Liver (tissue), 8 donors: ENCODE measurements at regions not wholly inside any gene's neighbourhood (a gene's known extent, or its start where the extent isn't known, plus 50 kb on each side); places are given as distances from the start of the nearest gene placed in this dataset.

Source experiments
- DNase-seq: peaks from one replicate; pipeline ENCODE4 v3.0.0-alpha.2; 2017; ENCODE audit warnings: low spot score
- H3K27ac ChIP-seq, 2 donors: one replicate each; pipeline ENCODE4 v1.7.0; 2013; ENCODE audit warnings: inconsistent platforms in 2 of 2, low read length in 2 of 2, control low read depth in 1 of 2, low read depth in 1 of 2, mild to moderate bottlenecking in 1 of 2
- H3K27me3 ChIP-seq, 4 donors: one replicate each; pipeline versions ENCODE4 v1.6.1 to v1.7.0; 2013; ENCODE audit warnings: low read length in 3 of 4, inconsistent platforms in 1 of 4, mild to moderate bottlenecking in 1 of 4, moderate library complexity in 1 of 4; ENCODE audit not compliant: control insufficient read depth in 4 of 4, insufficient read depth in 4 of 4
- H3K36me3 ChIP-seq, 4 donors: one replicate each; pipeline versions ENCODE4 v1.6.1 to v1.7.0; 2013; ENCODE audit warnings: low read length in 3 of 4, mild to moderate bottlenecking in 3 of 4, low read depth in 1 of 4, moderate library complexity in 1 of 4; ENCODE audit not compliant: control insufficient read depth in 4 of 4, insufficient read depth in 3 of 4
- H3K4me1 ChIP-seq, 4 donors: one replicate each; pipeline versions ENCODE4 v1.6.1 to v1.7.0; 2013; ENCODE audit warnings: low read length in 3 of 4, mild to moderate bottlenecking in 3 of 4, moderate library complexity in 1 of 4; ENCODE audit not compliant: control insufficient read depth in 4 of 4, insufficient read depth in 4 of 4
- H3K4me3 ChIP-seq, 3 donors: one replicate each; pipeline versions ENCODE4 v1.6.1 to v1.7.0; 2013; ENCODE audit warnings: low read length in 3 of 3, control low read depth in 1 of 3, low read depth in 1 of 3, mild to moderate bottlenecking in 1 of 3
- H3K9ac ChIP-seq, 2 donors: one replicate each; pipeline ENCODE4 v1.7.0; 2013; ENCODE audit warnings: low read length in 2 of 2, mild to moderate bottlenecking in 2 of 2, moderate library complexity in 2 of 2, control low read depth in 1 of 2, low read depth in 1 of 2
- H3K9me3 ChIP-seq, 4 donors: one replicate each; pipeline versions ENCODE4 v1.6.1 to v1.7.0; 2013; ENCODE audit warnings: low read length in 3 of 4; ENCODE audit not compliant: control insufficient read depth in 4 of 4
- ATF3 ChIP-seq: IDR thresholded peaks from 2 replicates; pipeline ENCODE4 v1.6.1; 2016; ENCODE audit warnings: antibody characterized with exemption
- CTCF ChIP-seq: fragments of 150-350 bp; IDR thresholded peaks from 2 replicates; pipeline ENCODE4 v1.5.1; 2017; ENCODE audit warnings: improper control_type of control experiment, low read depth, low read length; ENCODE audit not compliant: missing input control
- EGR1 ChIP-seq, 2 donors: IDR thresholded peaks; 2 replicates each; pipeline ENCODE4 v1.6.1; 2016 to 2018; ENCODE audit warnings: antibody characterized with exemption in 2 of 2, low read depth in 2 of 2
- FOXA1 ChIP-seq: IDR thresholded peaks from 2 replicates; pipeline ENCODE4 v1.6.1; 2016; ENCODE audit warnings: antibody characterized with exemption
- FOXA2 ChIP-seq: IDR thresholded peaks from 2 replicates; pipeline ENCODE4 v1.6.1; 2016; ENCODE audit warnings: antibody characterized with exemption
- GABPA ChIP-seq, 2 donors: IDR thresholded peaks in 1 of 2; conservative IDR thresholded peaks in 1 of 2; 2 replicates each; pipeline ENCODE4 v1.6.1; 2016; ENCODE audit warnings: antibody characterized with exemption in 2 of 2, mild to moderate bottlenecking in 1 of 2, moderate library complexity in 1 of 2
- HNF4A ChIP-seq, 2 donors: conservative IDR thresholded peaks; 2 replicates each; pipeline ENCODE4 v1.6.1; 2016; ENCODE audit warnings: antibody characterized with exemption in 2 of 2, mild to moderate bottlenecking in 2 of 2
- HNF4G ChIP-seq: IDR thresholded peaks from 2 replicates; pipeline ENCODE4 v1.6.1; 2016; ENCODE audit warnings: antibody characterized with exemption
- JUND ChIP-seq, 2 donors: IDR thresholded peaks; 2 replicates each; pipeline ENCODE4 v1.6.1; 2016; ENCODE audit warnings: antibody characterized with exemption in 2 of 2
- MAX ChIP-seq: IDR thresholded peaks from 2 replicates; pipeline ENCODE4 v1.6.1; 2016; ENCODE audit warnings: antibody characterized with exemption
- NR2F2 ChIP-seq: IDR thresholded peaks from 2 replicates; pipeline ENCODE4 v1.6.1; 2016; ENCODE audit warnings: antibody characterized with exemption
- RAD21 ChIP-seq, 2 donors: IDR thresholded peaks; 2 replicates each; pipeline ENCODE4 v1.6.1; 2016; ENCODE audit warnings: antibody characterized with exemption in 2 of 2, mild to moderate bottlenecking in 2 of 2
- REST ChIP-seq: IDR thresholded peaks from 2 replicates; pipeline ENCODE4 v1.6.1; 2016; ENCODE audit warnings: antibody characterized with exemption, mild to moderate bottlenecking
- RXRA ChIP-seq, 2 donors: IDR thresholded peaks; 2 replicates each; pipeline ENCODE4 v1.6.1; 2017 to 2018; ENCODE audit warnings: antibody characterized with exemption in 2 of 2, mild to moderate bottlenecking in 1 of 2
- SP1 ChIP-seq: IDR thresholded peaks from 2 replicates; pipeline ENCODE4 v1.6.1; 2018; ENCODE audit warnings: antibody characterized with exemption, mild to moderate bottlenecking
- TAF1 ChIP-seq: conservative IDR thresholded peaks from 2 replicates; pipeline ENCODE4 v1.6.1; 2016; ENCODE audit warnings: antibody characterized with exemption, mild to moderate bottlenecking
- YY1 ChIP-seq: IDR thresholded peaks from 2 replicates; pipeline ENCODE4 v1.6.1; 2016; ENCODE audit warnings: antibody characterized with exemption, mild to moderate bottlenecking
- WGBS: extraction: QIAGEN DNeasy Blood & Tissue Kit; methylation state at CpG from one replicate; pipeline ENCODE4 v1.1.7; 2013; 5-methylcytosine and 5-hydroxymethylcytosine counted together
- TF ChIP-seq, protein P1 (sequence below): IDR thresholded peaks from 2 replicates; pipeline ENCODE4 v1.6.1; 2016; ENCODE audit warnings: antibody characterized with exemption
- donor health status: healthy.
- donor health status: healthy.
- donor health status: healthy.
- donor health status: healthy.
- donor health status: healthy.

DNA sequence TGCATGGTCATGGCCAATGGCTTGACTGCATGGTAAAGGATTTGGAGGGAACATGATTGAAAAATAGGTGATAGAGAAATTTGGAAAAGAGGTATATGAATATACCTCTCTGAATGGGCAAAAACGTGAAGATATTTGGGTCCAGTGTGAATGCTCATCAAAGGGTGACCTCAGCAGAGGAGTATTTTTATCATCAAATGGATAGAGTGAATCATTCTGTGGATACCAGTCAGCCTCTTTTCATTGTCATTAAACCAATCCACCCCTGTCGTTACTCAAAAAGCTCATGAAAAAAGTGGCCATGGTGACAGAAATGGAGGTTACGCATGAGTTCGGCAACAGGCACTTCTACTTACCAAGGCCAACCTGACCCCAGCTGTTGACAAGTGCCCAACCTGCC, 1074.7 kb downstream of the TSN start (continued):
- no peak for TF ChIP-seq CTCF
- no peak for TF ChIP-seq FOXA2

- Histone ChIP-seq H3K9me3 (peaks cover 0 to 2% (median 0%) of the 10 kb centered on the region in 4 donors), H3K9ac (no peak overlapping the region), H3K27ac (no peak overlapping the region), H3K4me1 (no peaks in the 10 kb centered on the region), H3K4me3 (no peak overlapping the region), H3K27me3 (no peaks in the 10 kb centered on the region), H3K36me3 (no peaks in the 10 kb centered on the region)
- TF ChIP-seq RXRA (IDR thresholded peaks at IDR 0.05) (no peak), GABPA (IDR thresholded peaks at IDR 0.05 in 1 of 2, conservative IDR thresholded peaks at IDR 0.05 in 1 of 2) (no peak), SP1 (no peak), REST (no peak), EGR1 (IDR thresholded peaks at IDR 0.05; ENCODE audit: low read depth in 2 of 2) (no peak), YY1 (no peak), NR2F2 (no peak), HNF4A (conservative IDR thresholded peaks at IDR 0.05) (no peak), JUND (IDR thresholded peaks at IDR 0.05) (no peak), RAD21 (IDR thresholded peaks at IDR 0.05) (no peak)
- DNase-seq: no peak
- WGBS: 63% methylated on average over 2 of the region's 2 CpGs
Observed at GRCh38 chr2:122831649-122832048, 1076.2 kb downstream of the TSN start.

DNA sequence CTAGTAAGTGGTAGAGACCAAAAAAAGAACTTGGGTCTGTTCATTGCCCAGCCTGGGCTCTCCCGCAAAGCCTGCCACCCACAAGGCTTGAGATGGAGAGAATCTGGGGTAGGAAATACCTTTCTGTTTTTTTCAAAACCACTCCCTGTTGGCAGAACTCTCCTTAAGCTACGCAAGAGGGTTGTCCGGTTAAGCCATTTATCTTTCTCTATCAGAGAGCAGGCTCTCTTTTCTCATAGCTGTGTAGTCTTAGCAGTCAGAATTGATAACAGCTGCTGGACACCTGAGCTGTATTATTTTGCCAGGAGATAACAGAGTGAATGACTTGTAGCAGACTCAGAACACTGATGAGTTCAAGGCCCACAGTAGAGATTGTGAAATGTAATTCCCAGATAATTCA, 1088.1 kb downstream of the TSN start:
- H3K9ac ChIP-seq: no peak overlapping the region
- no peaks in the 10 kb centered on the region for H3K4me1 ChIP-seq
- WGBS: 79% methylated on average over 3 of the region's 3 CpGs
- no peak overlapping the region for H3K27ac ChIP-seq
- no peaks in the 10 kb centered on the region for H3K9me3 ChIP-seq
- H3K36me3 ChIP-seq: no peaks in the 10 kb centered on the region
- no peak overlapping the region for H3K4me3 ChIP-seq
- no peak for DNase-seq
- H3K27me3 ChIP-seq: no peaks in the 10 kb centered on the region
- TF ChIP-seq REST (no peak), MAX (no peak), FOXA1 (no peak), ATF3 (no peak), SP1 (no peak), EGR1 (IDR thresholded peaks at IDR 0.05; ENCODE audit: low read depth in 2 of 2) (no peak), TAF1 (no peak), HNF4G (no peak), HNF4A (conservative IDR thresholded peaks at IDR 0.05) (no peak), NR2F2 (no peak), RXRA (IDR thresholded peaks at IDR 0.05) (no peak), YY1 (no peak), GABPA (IDR thresholded peaks at IDR 0.05 in 1 of 2, conservative IDR thresholded peaks at IDR 0.05 in 1 of 2) (no peak), RAD21 (IDR thresholded peaks at IDR 0.05) (no peak)
- TF ChIP-seq, protein P1, sequence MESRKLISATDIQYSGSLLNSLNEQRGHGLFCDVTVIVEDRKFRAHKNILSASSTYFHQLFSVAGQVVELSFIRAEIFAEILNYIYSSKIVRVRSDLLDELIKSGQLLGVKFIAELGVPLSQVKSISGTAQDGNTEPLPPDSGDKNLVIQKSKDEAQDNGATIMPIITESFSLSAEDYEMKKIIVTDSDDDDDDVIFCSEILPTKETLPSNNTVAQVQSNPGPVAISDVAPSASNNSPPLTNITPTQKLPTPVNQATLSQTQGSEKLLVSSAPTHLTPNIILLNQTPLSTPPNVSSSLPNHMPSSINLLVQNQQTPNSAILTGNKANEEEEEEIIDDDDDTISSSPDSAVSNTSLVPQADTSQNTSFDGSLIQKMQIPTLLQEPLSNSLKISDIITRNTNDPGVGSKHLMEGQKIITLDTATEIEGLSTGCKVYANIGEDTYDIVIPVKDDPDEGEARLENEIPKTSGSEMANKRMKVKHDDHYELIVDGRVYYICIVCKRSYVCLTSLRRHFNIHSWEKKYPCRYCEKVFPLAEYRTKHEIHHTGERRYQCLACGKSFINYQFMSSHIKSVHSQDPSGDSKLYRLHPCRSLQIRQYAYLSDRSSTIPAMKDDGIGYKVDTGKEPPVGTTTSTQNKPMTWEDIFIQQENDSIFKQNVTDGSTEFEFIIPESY: no peak
